PC-3 (cell line): ENCODE measurements at regions not wholly inside any gene's neighbourhood (a gene's known extent, or its start where the extent isn't known, plus 50 kb on each side); places are given as distances from the start of the nearest gene placed in this dataset.

Source experiments
- ATAC-seq: fragments of 200-7000 bp; cut with Tn5 transposase; 2 replicates; pipeline ENCODE4 v1.9.1; 2020; ENCODE audit warnings: mild to moderate bottlenecking, moderate library complexity
- BruUV-seq: library from RNA; stranded (reverse); fragments of 400-500 nt; replicated peaks from 2 replicates; lab custom pipeline; 2021; lab: Mats Ljungman, UMichigan
- CTCF ChIA-PET: fragments of 300-600 bp; sonication (Branson Sonifier 250); formaldehyde crosslinking; loops from one replicate; lab custom pipeline; 2022; ENCODE audit warnings: antibody characterized with exemption; lab: Charles Lee
- POLR2A ChIA-PET: fragments of 300-600 bp; sonication (Branson Sonifier 250); formaldehyde crosslinking; loops from one replicate; lab custom pipeline; 2022; ENCODE audit warnings: antibody characterized with exemption; ENCODE audit not compliant: unreplicated experiment; lab: Charles Lee
- DNase-seq: peaks from one replicate; pipeline ENCODE4 v3.0.0-alpha.2; 2015
- H2AFZ ChIP-seq: fragments of 300-600 bp; sonication (generic); 2 replicates; pipeline ENCODE4 v1.6.0; 2016; ENCODE audit warnings: antibody characterized with exemption, low read length
- H3F3A ChIP-seq: fragments of 300-600 bp; sonication (generic); one replicate; pipeline ENCODE4 v1.6.0; 2017; ENCODE audit warnings: antibody characterized with exemption, low read length, control low read depth, mild to moderate bottlenecking; ENCODE audit not compliant: unreplicated experiment
- H3K27ac ChIP-seq: fragments of 300-600 bp; sonication (generic); 2 replicates; pipeline ENCODE4 v1.5.1; 2016; ENCODE audit warnings: mild to moderate bottlenecking, low read length
- H3K27me3 ChIP-seq: fragments of 300-600 bp; sonication (generic); 2 replicates; pipeline ENCODE4 v1.6.1; 2016; ENCODE audit warnings: low read length, mixed read lengths
- H3K36me3 ChIP-seq: fragments of 300-600 bp; sonication (generic); 2 replicates; pipeline ENCODE4 v1.6.1; 2016; ENCODE audit warnings: low read depth, mixed run types, low read length, mixed read lengths
- H3K4me1 ChIP-seq: fragments of 300-600 bp; sonication (generic); 2 replicates; pipeline ENCODE4 v1.5.1; 2016; ENCODE audit warnings: low read length; ENCODE audit not compliant: insufficient read depth
- H3K4me2 ChIP-seq: fragments of 300-600 bp; sonication (generic); 2 replicates; pipeline ENCODE4 v1.6.0; 2016; ENCODE audit warnings: low read length
- H3K4me3 ChIP-seq: fragments of 300-600 bp; sonication (generic); 2 replicates; pipeline ENCODE4 v1.5.1; 2016; ENCODE audit warnings: mild to moderate bottlenecking, low read length, mixed read lengths
- H3K79me2 ChIP-seq: fragments of 300-600 bp; sonication (generic); 2 replicates; pipeline ENCODE4 v1.6.1; 2017; ENCODE audit warnings: low read length, mixed read lengths
- H3K9ac ChIP-seq: fragments of 300-600 bp; sonication (generic); 2 replicates; pipeline ENCODE4 v1.6.0; 2016; ENCODE audit warnings: mild to moderate bottlenecking, low read length
- H3K9me2 ChIP-seq: fragments of 300-600 bp; sonication (generic); replicated peaks from 2 replicates; pipeline ENCODE4 v1.6.1; 2016; ENCODE audit warnings: mixed run types, low read length, mixed read lengths
- H3K9me3 ChIP-seq: fragments of 300-600 bp; sonication (generic); 2 replicates; pipeline ENCODE4 v1.6.1; 2016; ENCODE audit warnings: low read length, mixed read lengths
- H4K20me1 ChIP-seq: fragments of 300-600 bp; sonication (generic); 2 replicates; pipeline ENCODE4 v1.6.1; 2016; ENCODE audit warnings: low read length, mixed read lengths
- EZH2 ChIP-seq: fragments of 300-600 bp; sonication (generic); IDR thresholded peaks from one replicate; pipeline ENCODE4 v1.6.1; 2017; ENCODE audit warnings: antibody characterized with exemption, mild to moderate bottlenecking, low read length; ENCODE audit not compliant: unreplicated experiment
- EZH2phosphoT487 ChIP-seq: fragments of 300-600 bp; sonication (generic); IDR thresholded peaks from 2 replicates; pipeline ENCODE4 v1.6.1; 2018; ENCODE audit warnings: mild to moderate bottlenecking, antibody characterized with exemption, low read length, borderline replicate concordance
- intact Hi-C: fragments of 100-400 bp; cut with micrococcal nuclease; formaldehyde crosslinking; loops from 2 replicates; pipeline ENCODE4 v1.9.0; 2023
- TF ChIP-seq, protein P1 (sequence below): fragments of 300-600 bp; sonication (generic); conservative IDR thresholded peaks from 2 replicates; pipeline ENCODE4 v1.5.1; 2017; ENCODE audit warnings: antibody characterized with exemption, low read depth, mild to moderate bottlenecking, low read length

GRCh38 chr18:70405052-70405451, 116.2 kb downstream of the SOCS6 start:
- Histone ChIP-seq H4K20me1 (no peaks in the 10 kb centered on the region), H3K27ac (no peak overlapping the region), H3K9me3 (no peaks in the 10 kb centered on the region), H3K4me3 (no peak overlapping the region), H2AFZ (no peak overlapping the region), H3K4me2 (no peak overlapping the region), H3K4me1 (no peaks in the 10 kb centered on the region), H3K79me2 (no peaks in the 10 kb centered on the region), H3K9ac (no peak overlapping the region), H3K27me3 (no peaks in the 10 kb centered on the region), H3K9me2 (no peaks in the 10 kb centered on the region), H3F3A (no peaks in the 10 kb centered on the region), H3K36me3 (no peaks in the 10 kb centered on the region)
- intact Hi-C loops, result no loop called here
- ChIA-PET POLR2A (interaction anchor here (0.6 kb wide), 1 partner anchor 476 kb away, joined by 3 read pairs; no protein-coding TSS in a partner anchor), CTCF (no interaction called here)
- ATAC-seq, result no peak
- DNase-seq, result no peak
- no peak for TF ChIP-seq EZH2phosphoT487
- TF ChIP-seq EZH2, result no peak
- TF ChIP-seq, protein P1, sequence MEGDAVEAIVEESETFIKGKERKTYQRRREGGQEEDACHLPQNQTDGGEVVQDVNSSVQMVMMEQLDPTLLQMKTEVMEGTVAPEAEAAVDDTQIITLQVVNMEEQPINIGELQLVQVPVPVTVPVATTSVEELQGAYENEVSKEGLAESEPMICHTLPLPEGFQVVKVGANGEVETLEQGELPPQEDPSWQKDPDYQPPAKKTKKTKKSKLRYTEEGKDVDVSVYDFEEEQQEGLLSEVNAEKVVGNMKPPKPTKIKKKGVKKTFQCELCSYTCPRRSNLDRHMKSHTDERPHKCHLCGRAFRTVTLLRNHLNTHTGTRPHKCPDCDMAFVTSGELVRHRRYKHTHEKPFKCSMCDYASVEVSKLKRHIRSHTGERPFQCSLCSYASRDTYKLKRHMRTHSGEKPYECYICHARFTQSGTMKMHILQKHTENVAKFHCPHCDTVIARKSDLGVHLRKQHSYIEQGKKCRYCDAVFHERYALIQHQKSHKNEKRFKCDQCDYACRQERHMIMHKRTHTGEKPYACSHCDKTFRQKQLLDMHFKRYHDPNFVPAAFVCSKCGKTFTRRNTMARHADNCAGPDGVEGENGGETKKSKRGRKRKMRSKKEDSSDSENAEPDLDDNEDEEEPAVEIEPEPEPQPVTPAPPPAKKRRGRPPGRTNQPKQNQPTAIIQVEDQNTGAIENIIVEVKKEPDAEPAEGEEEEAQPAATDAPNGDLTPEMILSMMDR, result no peak
- BruUV-seq, result no TSS peak

DNA sequence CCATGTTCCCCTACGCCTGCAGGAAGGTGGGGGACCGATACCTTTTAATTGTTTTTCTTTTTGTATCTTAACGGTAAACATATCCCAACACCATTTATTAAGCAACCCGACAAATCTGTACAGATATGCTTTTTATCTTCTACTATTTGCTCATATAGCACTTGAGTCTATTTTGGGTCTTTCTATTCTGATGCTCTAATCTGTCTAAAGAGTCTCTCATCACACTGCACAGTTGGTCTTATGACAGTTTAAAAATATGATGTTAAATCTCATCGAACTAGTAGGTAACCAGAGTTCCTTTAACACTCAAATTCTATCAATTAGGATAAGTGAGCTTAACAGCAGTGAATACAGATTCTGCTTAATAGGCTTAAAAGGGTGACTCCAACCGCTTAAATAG, 111.6 kb downstream of the SOCS6 start:
- ChIA-PET POLR2A (interaction anchor here (0.6 kb wide), 1 partner anchor 39 kb away, joined by 3 read pairs; no protein-coding TSS in a partner anchor), CTCF (no interaction called here)
- no peaks in the 10 kb centered on the region for H3F3A ChIP-seq
- H4K20me1 ChIP-seq, result no peaks in the 10 kb centered on the region
- no peak overlapping the region for H2AFZ ChIP-seq
- no peaks in the 10 kb centered on the region for H3K27me3 ChIP-seq
- no peaks in the 10 kb centered on the region for H3K79me2 ChIP-seq
- no peak overlapping the region for H3K4me2 ChIP-seq
- no peak for ATAC-seq
- H3K9me2 ChIP-seq, result no peaks in the 10 kb centered on the region
- DNase-seq, result no peak
- H3K36me3 ChIP-seq, result no peaks in the 10 kb centered on the region
- no peak for TF ChIP-seq EZH2
- TF ChIP-seq, protein P1, result no peak
- no peak for TF ChIP-seq EZH2phosphoT487
- no peak overlapping the region for H3K9ac ChIP-seq
- no TSS peak for BruUV-seq
- H3K4me1 ChIP-seq, result peaks cover 13% of the 10 kb centered on the region; the same call in 1 of the 2 replicates
- no peaks in the 10 kb centered on the region for H3K9me3 ChIP-seq
- H3K27ac ChIP-seq, result no peak overlapping the region
- intact Hi-C loops, result no loop called here
- no peak overlapping the region for H3K4me3 ChIP-seq

DNA sequence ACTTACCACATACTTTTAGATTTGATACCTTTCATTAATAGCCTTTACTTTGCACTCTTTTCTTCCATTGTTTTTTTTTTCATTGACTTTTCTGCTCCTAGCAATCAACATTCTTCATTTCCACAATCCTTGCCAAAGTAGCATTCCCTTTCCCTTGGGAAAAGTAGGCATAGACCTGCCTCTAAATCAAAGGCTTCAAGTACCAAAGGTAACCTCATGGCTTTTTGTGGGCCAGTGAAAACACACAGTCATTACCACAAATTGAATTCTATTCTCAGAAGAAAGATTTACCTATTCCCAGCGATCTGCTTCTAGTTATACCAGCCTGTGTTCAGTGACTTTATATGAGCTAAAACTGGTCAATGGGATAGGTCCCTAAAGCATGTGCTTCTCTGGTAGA, 109.2 kb downstream of the SOCS6 start:
- peaks cover 13% of the 10 kb centered on the region; the same call in 1 of the 2 replicates for H3K4me1 ChIP-seq
- intact Hi-C loops, result no loop called here

More for the DNA sequence above, 109.2 kb downstream of the SOCS6 start:
- Histone ChIP-seq H2AFZ (no peak overlapping the region), H3K4me2 (no peak overlapping the region), H3K9me2 (no peaks in the 10 kb centered on the region), H3K9me3 (no peaks in the 10 kb centered on the region), H3K27me3 (no peaks in the 10 kb centered on the region), H3F3A (no peaks in the 10 kb centered on the region), H4K20me1 (no peaks in the 10 kb centered on the region), H3K4me3 (no peak overlapping the region), H3K27ac (0 out of 2 replicates have a peak overlapping the region, but pooled peaks have one; percentile 3), H3K79me2 (no peaks in the 10 kb centered on the region), H3K9ac (no peak overlapping the region), H3K36me3 (no peaks in the 10 kb centered on the region)
- TF ChIP-seq, protein P1, result no peak
- no peak for TF ChIP-seq EZH2phosphoT487
- TF ChIP-seq EZH2, result no peak
- no peak for DNase-seq
- ChIA-PET POLR2A (no interaction called here), CTCF (no interaction called here)
- no peak for ATAC-seq
- BruUV-seq, result no TSS peak
